Panc1 (cell line): ENCODE measurements at regions not wholly inside any gene's neighbourhood (a gene's known extent, or its start where the extent isn't known, plus 50 kb on each side); places are given as distances from the start of the nearest gene placed in this dataset.

ENCODE experiments used
- ATAC-seq: fragments of 200-7000 bp; cut with Tn5 transposase; 2 replicates; pipeline ENCODE4 v1.9.1; 2020; ENCODE audit warnings: mild to moderate bottlenecking, moderate library complexity
- BruUV-seq: library from RNA; stranded (reverse); fragments of 400-500 nt; replicated peaks from 2 replicates; lab custom pipeline; 2021; lab: Mats Ljungman, UMichigan
- CTCF ChIA-PET: fragments of 300-600 bp; sonication (Branson Sonifier 250); formaldehyde crosslinking; loops from one replicate; lab custom pipeline; 2022; ENCODE audit warnings: antibody characterized with exemption; lab: Charles Lee
- POLR2A ChIA-PET: fragments of 300-600 bp; sonication (Branson Sonifier 250); formaldehyde crosslinking; loops from one replicate; lab custom pipeline; 2022; ENCODE audit warnings: antibody characterized with exemption; lab: Charles Lee
- DNase-seq: peaks from one replicate; pipeline ENCODE4 v3.0.0-alpha.2; 2010; ENCODE audit warnings: low read depth, low spot score
- H3K27ac ChIP-seq: 2 replicates; pipeline ENCODE4 v1.5.1; 2011; ENCODE audit warnings: mild to moderate bottlenecking, low read length, inconsistent platforms
- H3K27me3 ChIP-seq: fragments of 200-500 bp; sonication (Bioruptor generic); 2 replicates; pipeline ENCODE4 v1.6.0; 2014; ENCODE audit warnings: low read length, inconsistent platforms; ENCODE audit not compliant: control insufficient read depth, insufficient read depth
- H3K36me3 ChIP-seq: fragments of 200-500 bp; sonication (Bioruptor generic); 2 replicates; pipeline ENCODE4 v1.5.1; 2014; ENCODE audit warnings: inconsistent platforms, mild to moderate bottlenecking, low read length, moderate library complexity; ENCODE audit not compliant: control insufficient read depth, insufficient read depth
- H3K4me1 ChIP-seq: 2 replicates; pipeline ENCODE4 v1.5.1; 2011; ENCODE audit warnings: inconsistent platforms, mild to moderate bottlenecking, low read length, moderate library complexity; ENCODE audit not compliant: control insufficient read depth, insufficient read depth
- H3K4me3 ChIP-seq, 2 experiments: 2 replicates each; pipeline ENCODE4 v1.5.1; 2011 to 2012; ENCODE audit warnings: low read depth in 2 of 2, low read length in 2 of 2, mild to moderate bottlenecking in 2 of 2, inconsistent platforms in 1 of 2, moderate library complexity in 1 of 2
- H3K9me3 ChIP-seq: fragments of 200-500 bp; sonication (Bioruptor generic); 2 replicates; pipeline ENCODE4 v1.5.1; 2014; ENCODE audit warnings: low read depth, mild to moderate bottlenecking, inconsistent platforms, low read length, moderate library complexity; ENCODE audit not compliant: control insufficient read depth, insufficient read depth
- CTCF ChIP-seq: fragments of 450-650 bp; IDR thresholded peaks from 2 replicates; pipeline ENCODE4 v1.5.1; 2017; ENCODE audit warnings: mild to moderate bottlenecking
- POLR2AphosphoS5 ChIP-seq: IDR thresholded peaks from 2 replicates; pipeline ENCODE4 v1.6.1; 2012; ENCODE audit warnings: mild to moderate bottlenecking, low read depth, low read length, moderate library complexity
- REST ChIP-seq, 2 experiments: IDR thresholded peaks; 2 replicates each; pipeline ENCODE4 v1.6.1; 2011 to 2012; ENCODE audit warnings: low read depth in 2 of 2, control low read depth in 1 of 2, low read length in 1 of 2, mild to moderate bottlenecking in 1 of 2, moderate library complexity in 1 of 2; ENCODE audit not compliant: insufficient read depth in 1 of 2
- SIN3A ChIP-seq: IDR thresholded peaks from 2 replicates; pipeline ENCODE4 v1.6.1; 2012; ENCODE audit warnings: low read depth, mild to moderate bottlenecking, low read length, moderate library complexity, borderline replicate concordance; ENCODE audit not compliant: insufficient read depth
- TCF7L2 ChIP-seq: IDR thresholded peaks from 2 replicates; pipeline ENCODE4 v1.6.1; 2011; ENCODE audit warnings: mild to moderate bottlenecking, low read depth, low read length, inconsistent platforms
- in situ Hi-C: cut with HindIII; loops from 2 replicates; pipeline ENCODE4 v1.10.0; 2016; ENCODE audit warnings: low sequenced_read_pairs, low pct_unique_long_range_greater_than_20kb
- intact Hi-C: fragments of 100-400 bp; cut with micrococcal nuclease; formaldehyde crosslinking; loops from one replicate; pipeline ENCODE4 v1.10.0; 2022; ENCODE audit not compliant: unreplicated experiment

- intact Hi-C loops (no loop called here), in situ Hi-C loops (no loop called here)
- CTCF ChIA-PET: interaction anchor here (0.6 kb wide), 1 partner anchor 274 kb away, joined by 7 read pairs; no protein-coding TSS in a partner anchor
- H3K9me3 ChIP-seq: no peaks in the 10 kb centered on the region
- TF ChIP-seq REST (IDR thresholded peaks at IDR 0.05; ENCODE audit: insufficient read depth in 1 of 2, low read depth in 2 of 2, low read length in 1 of 2) (no peak), POLR2AphosphoS5 (no peak)
- BruUV-seq: no TSS peak
- H3K27ac ChIP-seq: no peak overlapping the region
- no peak overlapping the region for H3K4me3 ChIP-seq
- H3K4me1 ChIP-seq: no peaks in the 10 kb centered on the region
- H3K36me3 ChIP-seq: no peaks in the 10 kb centered on the region
- POLR2A ChIA-PET: no interaction called here
- DNase-seq (no peak), ATAC-seq (no peak)
- H3K27me3 ChIP-seq: no peaks in the 10 kb centered on the region
Observed at GRCh38 chr1:58422436-58422835, 124.1 kb downstream of the OMA1 start.

GRCh38 chr1:58418283-58419228 lies 128.0 kb downstream of the OMA1 start:
- POLR2A ChIA-PET: no interaction called here
- H3K36me3 ChIP-seq: no peaks in the 10 kb centered on the region
- intact Hi-C loops (no loop called here), in situ Hi-C loops (no loop called here)
- no peak overlapping the region for H3K4me3 ChIP-seq
- CTCF ChIA-PET: no interaction called here
- no TSS peak for BruUV-seq
- no peaks in the 10 kb centered on the region for H3K9me3 ChIP-seq
- DNase-seq (no peak), ATAC-seq (no peak)
- H3K27me3 ChIP-seq: no peaks in the 10 kb centered on the region
- TF ChIP-seq CTCF (no peak), POLR2AphosphoS5 (no peak), SIN3A (no peak), REST (IDR thresholded peaks at IDR 0.05; ENCODE audit: insufficient read depth in 1 of 2, low read depth in 2 of 2, low read length in 1 of 2) (no peak), TCF7L2 (no peak)
- H3K27ac ChIP-seq: no peak overlapping the region
- no peaks in the 10 kb centered on the region for H3K4me1 ChIP-seq
